GM12892 (cell line): ENCODE measurements at regions not wholly inside any gene's neighbourhood (a gene's known extent, or its start where the extent isn't known, plus 50 kb on each side); places are given as distances from the start of the nearest gene placed in this dataset.

Experiments
- POLR2A ChIP-seq: IDR thresholded peaks from 2 replicates; pipeline ENCODE4 v1.6.1; 2011; ENCODE audit warnings: low read depth, low read length, control low read depth
- POLR2AphosphoS5 ChIP-seq: IDR thresholded peaks from 2 replicates; pipeline ENCODE4 v1.6.1; 2011; ENCODE audit warnings: low read depth, low read length, control low read depth
- TAF1 ChIP-seq: IDR thresholded peaks from 2 replicates; pipeline ENCODE4 v1.6.1; 2011; ENCODE audit warnings: low read depth, mild to moderate bottlenecking, control low read depth, low read length, borderline replicate concordance

- TF ChIP-seq POLR2A (no peak), POLR2AphosphoS5 (no peak), TAF1 (no peak)
Measured at GRCh38 chr13:30103161-30103840, 204.1 kb downstream of the KATNAL1 start.
